ENCODE measurements at regions not wholly inside any gene's neighbourhood (a gene's known extent, or its start where the extent isn't known, plus 50 kb on each side); places are given as distances from the start of the nearest gene placed in this dataset.

GRCh38 chr2:41431756-41432155, 616.1 kb upstream of the PKDCC start:
- no peak for TF ChIP-seq CTCF (IDR thresholded peaks at IDR 0.05; ENCODE audit: low read depth, low read length)
- no peak for TF ChIP-seq EZH2phosphoT487 (IDR thresholded peaks at IDR 0.05; ENCODE audit: low read depth)
